ENCODE measurements at regions not wholly inside any gene's neighbourhood (a gene's known extent, or its start where the extent isn't known, plus 50 kb on each side); places are given as distances from the start of the nearest gene placed in this dataset.

DNA sequence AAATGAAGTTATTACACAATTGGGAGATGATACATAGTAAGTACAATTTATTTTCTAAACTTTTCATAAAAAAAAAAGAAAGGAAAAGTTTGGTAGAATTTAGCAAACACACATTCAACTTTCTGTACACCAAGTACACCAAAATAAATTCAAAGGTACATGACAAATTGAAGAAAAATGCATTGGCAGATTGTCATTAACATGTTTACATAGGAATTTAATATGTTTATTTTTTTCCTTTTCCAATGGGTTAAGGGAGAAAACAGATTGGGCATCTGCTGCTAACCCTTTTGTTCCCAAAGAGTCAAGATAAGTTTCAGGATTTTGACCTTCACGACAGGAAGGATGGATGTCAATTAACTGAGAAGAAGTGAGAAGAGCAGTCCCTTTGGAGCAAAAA, 620.4 kb downstream of the XIRP2 start:
- TF ChIP-seq, protein P1, sequence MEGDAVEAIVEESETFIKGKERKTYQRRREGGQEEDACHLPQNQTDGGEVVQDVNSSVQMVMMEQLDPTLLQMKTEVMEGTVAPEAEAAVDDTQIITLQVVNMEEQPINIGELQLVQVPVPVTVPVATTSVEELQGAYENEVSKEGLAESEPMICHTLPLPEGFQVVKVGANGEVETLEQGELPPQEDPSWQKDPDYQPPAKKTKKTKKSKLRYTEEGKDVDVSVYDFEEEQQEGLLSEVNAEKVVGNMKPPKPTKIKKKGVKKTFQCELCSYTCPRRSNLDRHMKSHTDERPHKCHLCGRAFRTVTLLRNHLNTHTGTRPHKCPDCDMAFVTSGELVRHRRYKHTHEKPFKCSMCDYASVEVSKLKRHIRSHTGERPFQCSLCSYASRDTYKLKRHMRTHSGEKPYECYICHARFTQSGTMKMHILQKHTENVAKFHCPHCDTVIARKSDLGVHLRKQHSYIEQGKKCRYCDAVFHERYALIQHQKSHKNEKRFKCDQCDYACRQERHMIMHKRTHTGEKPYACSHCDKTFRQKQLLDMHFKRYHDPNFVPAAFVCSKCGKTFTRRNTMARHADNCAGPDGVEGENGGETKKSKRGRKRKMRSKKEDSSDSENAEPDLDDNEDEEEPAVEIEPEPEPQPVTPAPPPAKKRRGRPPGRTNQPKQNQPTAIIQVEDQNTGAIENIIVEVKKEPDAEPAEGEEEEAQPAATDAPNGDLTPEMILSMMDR (IDR thresholded peaks at IDR 0.05), result no peak
- no peak for TF ChIP-seq POLR2A (IDR thresholded peaks at IDR 0.05)
